ENCODE measurements at regions not wholly inside any gene's neighbourhood (a gene's known extent, or its start where the extent isn't known, plus 50 kb on each side); places are given as distances from the start of the nearest gene placed in this dataset.
"Not testable (repeated sequence)": the region's sequence is repeated elsewhere in the genome, so short reads cannot be mapped to it uniquely, and the experiment has no call there.

GRCh38 chr5:20276-20675 lies 71.7 kb upstream of the PLEKHG4B start:
- not testable (repeated sequence) for H3K27ac ChIP-seq (ENCODE audit: low read length, poor library complexity, severe bottlenecking); H3K9ac ChIP-seq (ENCODE audit: low read length); H3K4me2 ChIP-seq (ENCODE audit: low read length, poor library complexity, severe bottlenecking); H3K14ac ChIP-seq (ENCODE audit: low read length in 2 of 2); H2BK15ac ChIP-seq (ENCODE audit: low read depth, poor library complexity, severe bottlenecking); H3K4me3 ChIP-seq (ENCODE audit: insufficient read depth in 1 of 2, low read depth in 1 of 2, low read length in 2 of 2); H4K8ac ChIP-seq (ENCODE audit: low read length); H2BK120ac ChIP-seq (ENCODE audit: low read depth, low read length); H3K18ac ChIP-seq (ENCODE audit: low read depth in 1 of 2, low read length in 2 of 2); H3K9me3 ChIP-seq (ENCODE audit: control insufficient read depth, low read length); H3K4ac ChIP-seq (ENCODE audit: low read depth in 1 of 2, low read length in 2 of 2); H3K79me1 ChIP-seq (replicated peaks; ENCODE audit: low read length, poor library complexity, severe bottlenecking); H2BK5ac ChIP-seq (ENCODE audit: low read depth, low read length, poor library complexity, severe bottlenecking); H3K4me1 ChIP-seq (ENCODE audit: control insufficient read depth, insufficient read depth, low read depth, low read length); H3K36me3 ChIP-seq (ENCODE audit: control insufficient read depth in 1 of 2, insufficient read depth in 2 of 2, low read depth in 1 of 2, low read length in 2 of 2); H2BK12ac ChIP-seq (ENCODE audit: low read length in 2 of 2); H2AK5ac ChIP-seq (ENCODE audit: low read length, severe bottlenecking); H4K91ac ChIP-seq (ENCODE audit: low read length); DNase-seq; H2AFZ ChIP-seq (ENCODE audit: low read depth, low read length); H3K23ac ChIP-seq (ENCODE audit: low read length in 2 of 2)
- H3K27me3 ChIP-seq (ENCODE audit: control insufficient read depth in 1 of 2, insufficient read depth in 1 of 2, low read length in 2 of 2): peaks cover 12 to 20% of the 10 kb centered on the region in 2 experiments
- WGBS: 77% methylated on average over 5 of the region's 6 CpGs

GRCh38 chr5:21654-22233 lies 70.2 kb upstream of the PLEKHG4B start:
- Histone ChIP-seq H3K27me3 (ENCODE audit: control insufficient read depth in 1 of 2, insufficient read depth in 1 of 2, low read length in 2 of 2) (peaks cover 17 to 26% of the 10 kb centered on the region in 2 experiments), H2BK120ac (ENCODE audit: low read depth, low read length) (no peak overlapping the region), H3K4me2 (ENCODE audit: low read length, poor library complexity, severe bottlenecking) (no peak overlapping the region), H3K4me1 (ENCODE audit: control insufficient read depth, insufficient read depth, low read depth, low read length) (peaks cover 2% of the 10 kb centered on the region), H3K79me1 (replicated peaks; ENCODE audit: low read length, poor library complexity, severe bottlenecking) (no peaks in the 10 kb centered on the region), H3K27ac (ENCODE audit: low read length, poor library complexity, severe bottlenecking) (no peak overlapping the region), H4K91ac (ENCODE audit: low read length) (no peak overlapping the region), H3K23ac (ENCODE audit: low read length in 2 of 2) (no peak overlapping the region), H3K14ac (ENCODE audit: low read length in 2 of 2) (no peak overlapping the region), H3K18ac (ENCODE audit: low read depth in 1 of 2, low read length in 2 of 2) (no peak overlapping the region), H3K4ac (ENCODE audit: low read depth in 1 of 2, low read length in 2 of 2) (no peak overlapping the region), H3K4me3 (ENCODE audit: insufficient read depth in 1 of 2, low read depth in 1 of 2, low read length in 2 of 2) (no peak overlapping the region), H2AFZ (ENCODE audit: low read depth, low read length) (no peak overlapping the region), H2AK5ac (ENCODE audit: low read length, severe bottlenecking) (no peak overlapping the region), H2BK15ac (ENCODE audit: low read depth, poor library complexity, severe bottlenecking) (no peak overlapping the region), H2BK5ac (ENCODE audit: low read depth, low read length, poor library complexity, severe bottlenecking) (no peak overlapping the region), H3K9me3 (ENCODE audit: control insufficient read depth, low read length) (no peaks in the 10 kb centered on the region), H3K9ac (ENCODE audit: low read length) (no peak overlapping the region), H2BK12ac (ENCODE audit: low read length in 2 of 2) (no peak overlapping the region), H3K36me3 (ENCODE audit: control insufficient read depth in 1 of 2, insufficient read depth in 2 of 2, low read depth in 1 of 2, low read length in 2 of 2) (no peaks in the 10 kb centered on the region), H4K8ac (ENCODE audit: low read length) (no peak overlapping the region)
- DNase-seq: no peak
- WGBS: 66% methylated on average over 4 of the region's 5 CpGs

- not testable (repeated sequence) for H2AFZ ChIP-seq (ENCODE audit: low read depth, low read length)
Observed at GRCh38 chr5:23907-24306, 68.1 kb upstream of the PLEKHG4B start.

GRCh38 chr5:25067-25466 lies 66.9 kb upstream of the PLEKHG4B start:
- not testable (repeated sequence) for H3K4me3 ChIP-seq (ENCODE audit: insufficient read depth in 1 of 2, low read depth in 1 of 2, low read length in 2 of 2); H3K4ac ChIP-seq (ENCODE audit: low read depth in 1 of 2, low read length in 2 of 2); H3K4me1 ChIP-seq (ENCODE audit: control insufficient read depth, insufficient read depth, low read depth, low read length); H2BK120ac ChIP-seq (ENCODE audit: low read depth, low read length); H3K79me1 ChIP-seq (replicated peaks; ENCODE audit: low read length, poor library complexity, severe bottlenecking); H3K14ac ChIP-seq (ENCODE audit: low read length in 2 of 2); H3K9me3 ChIP-seq (ENCODE audit: control insufficient read depth, low read length); H3K27ac ChIP-seq (ENCODE audit: low read length, poor library complexity, severe bottlenecking); H2BK15ac ChIP-seq (ENCODE audit: low read depth, poor library complexity, severe bottlenecking); DNase-seq; H2AK5ac ChIP-seq (ENCODE audit: low read length, severe bottlenecking); H2BK5ac ChIP-seq (ENCODE audit: low read depth, low read length, poor library complexity, severe bottlenecking); H3K23ac ChIP-seq (ENCODE audit: low read length in 2 of 2); H3K18ac ChIP-seq (ENCODE audit: low read depth in 1 of 2, low read length in 2 of 2); H3K4me2 ChIP-seq (ENCODE audit: low read length, poor library complexity, severe bottlenecking); H4K8ac ChIP-seq (ENCODE audit: low read length); H2BK12ac ChIP-seq (ENCODE audit: low read length in 2 of 2); H4K91ac ChIP-seq (ENCODE audit: low read length); H3K36me3 ChIP-seq (ENCODE audit: control insufficient read depth in 1 of 2, insufficient read depth in 2 of 2, low read depth in 1 of 2, low read length in 2 of 2); H2AFZ ChIP-seq (ENCODE audit: low read depth, low read length); H3K9ac ChIP-seq (ENCODE audit: low read length)
- H3K27me3 ChIP-seq (ENCODE audit: control insufficient read depth in 1 of 2, insufficient read depth in 1 of 2, low read length in 2 of 2): peaks cover 15 to 28% of the 10 kb centered on the region in 2 experiments
- no CpG with 5 or more reads among the region's 2 CpGs for WGBS

More at GRCh38 chr5:23907-24306, 68.1 kb upstream of the PLEKHG4B start:
- H4K91ac ChIP-seq (ENCODE audit: low read length); H3K9ac ChIP-seq (ENCODE audit: low read length); H4K8ac ChIP-seq (ENCODE audit: low read length); H3K4ac ChIP-seq (ENCODE audit: low read depth in 1 of 2, low read length in 2 of 2); H2BK15ac ChIP-seq (ENCODE audit: low read depth, poor library complexity, severe bottlenecking); H3K18ac ChIP-seq (ENCODE audit: low read depth in 1 of 2, low read length in 2 of 2); H3K4me2 ChIP-seq (ENCODE audit: low read length, poor library complexity, severe bottlenecking); H3K14ac ChIP-seq (ENCODE audit: low read length in 2 of 2); H3K9me3 ChIP-seq (ENCODE audit: control insufficient read depth, low read length); H3K79me1 ChIP-seq (replicated peaks; ENCODE audit: low read length, poor library complexity, severe bottlenecking); H3K27ac ChIP-seq (ENCODE audit: low read length, poor library complexity, severe bottlenecking); H3K36me3 ChIP-seq (ENCODE audit: control insufficient read depth in 1 of 2, insufficient read depth in 2 of 2, low read depth in 1 of 2, low read length in 2 of 2); H2BK120ac ChIP-seq (ENCODE audit: low read depth, low read length); H2AK5ac ChIP-seq (ENCODE audit: low read length, severe bottlenecking); H3K4me3 ChIP-seq (ENCODE audit: insufficient read depth in 1 of 2, low read depth in 1 of 2, low read length in 2 of 2); DNase-seq; H3K4me1 ChIP-seq (ENCODE audit: control insufficient read depth, insufficient read depth, low read depth, low read length); H3K23ac ChIP-seq (ENCODE audit: low read length in 2 of 2); H2BK12ac ChIP-seq (ENCODE audit: low read length in 2 of 2); H2BK5ac ChIP-seq (ENCODE audit: low read depth, low read length, poor library complexity, severe bottlenecking): not testable (repeated sequence)
- WGBS: no CpG with 5 or more reads among the region's 6 CpGs
- peaks cover 17 to 28% of the 10 kb centered on the region in 2 experiments for H3K27me3 ChIP-seq (ENCODE audit: control insufficient read depth in 1 of 2, insufficient read depth in 1 of 2, low read length in 2 of 2)
